ENCODE measurements at regions not wholly inside any gene's neighbourhood (a gene's known extent, or its start where the extent isn't known, plus 50 kb on each side); places are given as distances from the start of the nearest gene placed in this dataset.
"Not testable (repeated sequence)": the region's sequence is repeated elsewhere in the genome, so short reads cannot be mapped to it uniquely, and the experiment has no call there.

GRCh38 chr2:111307302-111307701 lies 186.6 kb downstream of the BCL2L11 start:
- not testable (repeated sequence) for TF ChIP-seq CTCF, POLR2A (IDR thresholded peaks at IDR 0.05)

Data from thyroid gland (tissue), 4 donors.